GM12878 (cell line): ENCODE measurements at regions not wholly inside any gene's neighbourhood (a gene's known extent, or its start where the extent isn't known, plus 50 kb on each side); places are given as distances from the start of the nearest gene placed in this dataset.
A peak's percentile ranks its signal among the peaks of the same experiment; 100 is the strongest.

ENCODE experiments used
- CBX3 ChIP-seq: fragments of 200-600 bp; sonication (generic); IDR thresholded peaks from 2 replicates; pipeline ENCODE4 v1.6.1; 2016; ENCODE audit warnings: low read depth, borderline replicate concordance
- CHD1 ChIP-seq: IDR thresholded peaks from 2 replicates; pipeline ENCODE4 v1.6.1; 2012; ENCODE audit warnings: low read depth, low read length, improper control_type of control experiment
- EZH2 ChIP-seq: IDR thresholded peaks from 2 replicates; pipeline ENCODE4 v1.6.1; 2012; ENCODE audit warnings: low read depth, mild to moderate bottlenecking, control low read depth, inconsistent platforms, low read length, borderline replicate concordance; ENCODE audit not compliant: control insufficient read depth
- FOXK2 ChIP-seq: fragments of 450-650 bp; IDR thresholded peaks from 2 replicates; pipeline ENCODE4 v1.6.1; 2017; ENCODE audit warnings: mild to moderate bottlenecking, moderate library complexity
- HCFC1 ChIP-seq: fragments of 150-350 bp; IDR thresholded peaks from 2 replicates; pipeline ENCODE4 v1.6.1; 2014; ENCODE audit warnings: low read length
- HDGF ChIP-seq: fragments of 450-650 bp; IDR thresholded peaks from 2 replicates; pipeline ENCODE4 v1.6.1; 2016; ENCODE audit warnings: antibody characterized with exemption
- JUND ChIP-seq: IDR thresholded peaks from 2 replicates; pipeline ENCODE4 v1.6.1; 2012; ENCODE audit warnings: low read depth, mild to moderate bottlenecking, low read length, improper control_type of control experiment, moderate library complexity
- KDM1A ChIP-seq: fragments of 200-600 bp; sonication (generic); IDR thresholded peaks from 2 replicates; pipeline ENCODE4 v1.6.1; 2016; ENCODE audit warnings: borderline replicate concordance
- MEF2B ChIP-seq: fragments of 450-650 bp; IDR thresholded peaks from 2 replicates; pipeline ENCODE4 v1.6.1; 2018; ENCODE audit warnings: mild to moderate bottlenecking, moderate library complexity; ENCODE audit not compliant: partially characterized antibody, poor library complexity, severe bottlenecking
- MXI1 ChIP-seq: fragments of 150-350 bp; IDR thresholded peaks from 2 replicates; pipeline ENCODE4 v1.6.1; 2011; ENCODE audit warnings: low read depth, mild to moderate bottlenecking, inconsistent platforms, low read length, improper control_type of control experiment
- NBN ChIP-seq: fragments of 450-650 bp; IDR thresholded peaks from 2 replicates; pipeline ENCODE4 v1.6.1; 2016
- RB1 ChIP-seq: fragments of 450-650 bp; formaldehyde crosslinking; IDR thresholded peaks from 2 replicates; pipeline ENCODE4 v1.6.1; 2017; ENCODE audit warnings: mild to moderate bottlenecking, borderline replicate concordance
- RBBP5 ChIP-seq: fragments of 200-600 bp; sonication (generic); conservative IDR thresholded peaks from 2 replicates; pipeline ENCODE4 v1.6.1; 2016
- RCOR1 ChIP-seq: conservative IDR thresholded peaks from 2 replicates; pipeline ENCODE4 v1.6.1; 2012; ENCODE audit warnings: low read depth, low read length, improper control_type of control experiment
- RFX5 ChIP-seq: IDR thresholded peaks from 2 replicates; pipeline ENCODE4 v1.6.1; 2011; ENCODE audit warnings: low read depth, low read length, improper control_type of control experiment
- SIX5 ChIP-seq: IDR thresholded peaks from 2 replicates; pipeline ENCODE4 v1.6.1; 2011; ENCODE audit warnings: mild to moderate bottlenecking, low read depth, low read length, moderate library complexity; ENCODE audit not compliant: severe bottlenecking
- SMAD1 ChIP-seq: fragments of 450-650 bp; IDR thresholded peaks from 2 replicates; pipeline ENCODE4 v1.6.1; 2018; ENCODE audit warnings: mild to moderate bottlenecking, low read depth; ENCODE audit not compliant: partially characterized antibody
- SMC3 ChIP-seq: IDR thresholded peaks from 2 replicates; pipeline ENCODE4 v1.6.1; 2011; ENCODE audit warnings: low read length, improper control_type of control experiment, borderline replicate concordance
- SREBF1 ChIP-seq: IDR thresholded peaks from 2 replicates; pipeline ENCODE4 v1.6.1; 2012; ENCODE audit warnings: mild to moderate bottlenecking, low read length
- TAF1 ChIP-seq: IDR thresholded peaks from 2 replicates; pipeline ENCODE4 v1.6.1; 2011; ENCODE audit warnings: mild to moderate bottlenecking, low read depth, low read length, borderline replicate concordance
- TCF7 ChIP-seq: IDR thresholded peaks from 2 replicates; pipeline ENCODE4 v1.6.1; 2014; ENCODE audit warnings: antibody characterized with exemption, borderline replicate concordance
- ZNF217 ChIP-seq: fragments of 450-650 bp; IDR thresholded peaks from 2 replicates; pipeline ENCODE4 v1.6.1; 2017; ENCODE audit warnings: antibody characterized with exemption, mild to moderate bottlenecking
- ZNF622 ChIP-seq: fragments of 450-650 bp; IDR thresholded peaks from 2 replicates; pipeline ENCODE4 v1.6.1; 2017; ENCODE audit warnings: mild to moderate bottlenecking, inconsistent platforms
- TF ChIP-seq, protein P1 (sequence below): fragments of 450-650 bp; IDR thresholded peaks from 2 replicates; pipeline ENCODE4 v1.6.1; 2014; ENCODE audit warnings: mild to moderate bottlenecking
- TF ChIP-seq, protein P2 (sequence below): fragments of 450-650 bp; IDR thresholded peaks from 2 replicates; pipeline ENCODE4 v1.6.1; 2016; ENCODE audit warnings: mild to moderate bottlenecking, moderate library complexity, borderline replicate concordance
- TF ChIP-seq, protein P3 (sequence below): fragments of 450-650 bp; IDR thresholded peaks from 2 replicates; pipeline ENCODE4 v1.6.1; 2017; ENCODE audit warnings: mild to moderate bottlenecking, low read depth, inconsistent platforms; ENCODE audit not compliant: poor library complexity, severe bottlenecking

DNA sequence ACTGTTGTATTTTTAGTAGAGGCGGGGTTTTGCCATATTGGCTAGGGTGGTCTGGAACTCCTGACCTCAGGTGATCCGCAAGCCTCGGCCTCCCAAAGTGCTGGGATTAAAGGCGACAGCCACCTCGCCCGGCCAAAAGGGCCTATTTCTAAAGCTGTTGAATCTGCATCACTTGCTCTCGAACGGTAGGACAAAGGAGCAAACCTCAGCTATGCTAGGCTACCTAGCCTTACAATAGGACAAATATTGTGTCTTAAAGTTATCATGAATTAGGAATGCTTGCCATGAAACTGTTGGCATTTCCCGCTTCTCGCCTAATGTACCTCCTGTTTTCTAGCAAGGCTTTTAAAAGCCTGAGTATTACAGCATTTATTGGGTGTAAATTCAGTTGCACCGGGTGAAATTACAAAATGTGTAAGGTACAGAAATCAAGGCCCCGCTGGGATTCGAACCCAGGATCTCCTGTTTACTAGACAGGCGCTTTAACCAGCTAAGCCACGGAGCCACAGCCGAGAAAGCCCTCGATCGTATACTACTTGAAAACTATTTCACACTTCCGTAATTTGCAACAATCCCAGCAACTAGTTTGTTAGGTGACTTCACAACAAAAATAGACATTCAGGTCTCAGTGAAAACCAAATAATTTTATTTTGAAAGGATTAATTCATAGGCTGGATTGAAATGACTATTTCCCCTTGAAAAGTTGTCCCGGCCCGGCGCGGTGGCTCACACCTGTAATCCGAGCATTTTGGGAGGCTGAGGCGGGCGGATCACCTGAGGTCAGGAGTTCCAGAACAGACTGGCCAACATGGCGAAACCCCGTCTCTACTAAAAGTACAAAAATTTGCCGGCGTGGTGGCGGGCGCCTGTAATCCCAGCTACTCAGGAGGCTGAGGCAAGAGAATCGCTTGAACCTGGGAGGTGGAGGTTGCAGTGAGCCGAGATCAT, 211.6 kb upstream of the ZNF184 start (continued):
- TF ChIP-seq RCOR1 (no peak), CBX3 (no peak), CHD1 (no peak), HCFC1 (no peak), TAF1 (no peak), JUND (no peak), EZH2 (no peak), KDM1A (no peak), SMC3 (no peak), SIX5 (no peak), HDGF (no peak), MEF2B (no peak), SREBF1 (no peak), FOXK2 (no peak), ZNF622 (no peak), MXI1 (no peak), RB1 (no peak), NBN (no peak), ZNF217 (no peak), SMAD1 (no peak), TCF7 (0 out of 2 replicates have a peak, but pooled peaks have one; percentile 46), RBBP5 (no peak), RFX5 (no peak)
- TF ChIP-seq, protein P1, sequence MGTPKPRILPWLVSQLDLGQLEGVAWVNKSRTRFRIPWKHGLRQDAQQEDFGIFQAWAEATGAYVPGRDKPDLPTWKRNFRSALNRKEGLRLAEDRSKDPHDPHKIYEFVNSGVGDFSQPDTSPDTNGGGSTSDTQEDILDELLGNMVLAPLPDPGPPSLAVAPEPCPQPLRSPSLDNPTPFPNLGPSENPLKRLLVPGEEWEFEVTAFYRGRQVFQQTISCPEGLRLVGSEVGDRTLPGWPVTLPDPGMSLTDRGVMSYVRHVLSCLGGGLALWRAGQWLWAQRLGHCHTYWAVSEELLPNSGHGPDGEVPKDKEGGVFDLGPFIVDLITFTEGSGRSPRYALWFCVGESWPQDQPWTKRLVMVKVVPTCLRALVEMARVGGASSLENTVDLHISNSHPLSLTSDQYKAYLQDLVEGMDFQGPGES: no peak
- TF ChIP-seq, protein P2, sequence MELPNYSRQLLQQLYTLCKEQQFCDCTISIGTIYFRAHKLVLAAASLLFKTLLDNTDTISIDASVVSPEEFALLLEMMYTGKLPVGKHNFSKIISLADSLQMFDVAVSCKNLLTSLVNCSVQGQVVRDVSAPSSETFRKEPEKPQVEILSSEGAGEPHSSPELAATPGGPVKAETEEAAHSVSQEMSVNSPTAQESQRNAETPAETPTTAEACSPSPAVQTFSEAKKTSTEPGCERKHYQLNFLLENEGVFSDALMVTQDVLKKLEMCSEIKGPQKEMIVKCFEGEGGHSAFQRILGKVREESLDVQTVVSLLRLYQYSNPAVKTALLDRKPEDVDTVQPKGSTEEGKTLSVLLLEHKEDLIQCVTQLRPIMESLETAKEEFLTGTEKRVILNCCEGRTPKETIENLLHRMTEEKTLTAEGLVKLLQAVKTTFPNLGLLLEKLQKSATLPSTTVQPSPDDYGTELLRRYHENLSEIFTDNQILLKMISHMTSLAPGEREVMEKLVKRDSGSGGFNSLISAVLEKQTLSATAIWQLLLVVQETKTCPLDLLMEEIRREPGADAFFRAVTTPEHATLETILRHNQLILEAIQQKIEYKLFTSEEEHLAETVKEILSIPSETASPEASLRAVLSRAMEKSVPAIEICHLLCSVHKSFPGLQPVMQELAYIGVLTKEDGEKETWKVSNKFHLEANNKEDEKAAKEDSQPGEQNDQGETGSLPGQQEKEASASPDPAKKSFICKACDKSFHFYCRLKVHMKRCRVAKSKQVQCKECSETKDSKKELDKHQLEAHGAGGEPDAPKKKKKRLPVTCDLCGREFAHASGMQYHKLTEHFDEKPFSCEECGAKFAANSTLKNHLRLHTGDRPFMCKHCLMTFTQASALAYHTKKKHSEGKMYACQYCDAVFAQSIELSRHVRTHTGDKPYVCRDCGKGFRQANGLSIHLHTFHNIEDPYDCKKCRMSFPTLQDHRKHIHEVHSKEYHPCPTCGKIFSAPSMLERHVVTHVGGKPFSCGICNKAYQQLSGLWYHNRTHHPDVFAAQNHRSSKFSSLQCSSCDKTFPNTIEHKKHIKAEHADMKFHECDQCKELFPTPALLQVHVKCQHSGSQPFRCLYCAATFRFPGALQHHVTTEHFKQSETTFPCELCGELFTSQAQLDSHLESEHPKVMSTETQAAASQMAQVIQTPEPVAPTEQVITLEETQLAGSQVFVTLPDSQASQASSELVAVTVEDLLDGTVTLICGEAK: peak; percentile 65
- TF ChIP-seq, protein P3, sequence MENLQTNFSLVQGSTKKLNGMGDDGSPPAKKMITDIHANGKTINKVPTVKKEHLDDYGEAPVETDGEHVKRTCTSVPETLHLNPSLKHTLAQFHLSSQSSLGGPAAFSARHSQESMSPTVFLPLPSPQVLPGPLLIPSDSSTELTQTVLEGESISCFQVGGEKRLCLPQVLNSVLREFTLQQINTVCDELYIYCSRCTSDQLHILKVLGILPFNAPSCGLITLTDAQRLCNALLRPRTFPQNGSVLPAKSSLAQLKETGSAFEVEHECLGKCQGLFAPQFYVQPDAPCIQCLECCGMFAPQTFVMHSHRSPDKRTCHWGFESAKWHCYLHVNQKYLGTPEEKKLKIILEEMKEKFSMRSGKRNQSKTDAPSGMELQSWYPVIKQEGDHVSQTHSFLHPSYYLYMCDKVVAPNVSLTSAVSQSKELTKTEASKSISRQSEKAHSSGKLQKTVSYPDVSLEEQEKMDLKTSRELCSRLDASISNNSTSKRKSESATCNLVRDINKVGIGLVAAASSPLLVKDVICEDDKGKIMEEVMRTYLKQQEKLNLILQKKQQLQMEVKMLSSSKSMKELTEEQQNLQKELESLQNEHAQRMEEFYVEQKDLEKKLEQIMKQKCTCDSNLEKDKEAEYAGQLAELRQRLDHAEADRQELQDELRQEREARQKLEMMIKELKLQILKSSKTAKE: peak; percentile 73
